HCT116 (cell line): ENCODE measurements at regions not wholly inside any gene's neighbourhood (a gene's known extent, or its start where the extent isn't known, plus 50 kb on each side); places are given as distances from the start of the nearest gene placed in this dataset.

Experiments used
- ATAC-seq: fragments of 200-7000 bp; cut with Tn5 transposase; 2 replicates; pipeline ENCODE4 v1.9.1; 2020; ENCODE audit warnings: mild to moderate bottlenecking, moderate library complexity
- BruUV-seq: library from RNA; stranded (reverse); fragments of 400-500 nt; replicated peaks from 2 replicates; lab custom pipeline; 2021; lab: Mats Ljungman, UMichigan
- CTCF ChIA-PET: fragments of 300-600 bp; sonication (Branson Sonifier 250); formaldehyde crosslinking; loops from one replicate; lab custom pipeline; 2021; ENCODE audit warnings: antibody characterized with exemption; lab: Charles Lee
- POLR2A ChIA-PET: fragments of 300-600, 350-600 bp; sonication (Branson Sonifier 250); formaldehyde crosslinking; loops from one replicate; lab custom pipeline; 2021; ENCODE audit warnings: antibody characterized with exemption; lab: Charles Lee
- RAD21 ChIA-PET, 2 experiments: fragments of 300-600 bp; sonication (Branson Sonifier 250); formaldehyde crosslinking; loops; one replicate each; lab custom pipeline; 2023; ENCODE audit warnings: low total read pairs in 2 of 2; ENCODE audit not compliant: uncharacterized antibody in 2 of 2, unreplicated experiment in 2 of 2, low non-redundant PET in 1 of 2; lab: Charles Lee
- DNase-seq: peaks from one replicate; pipeline ENCODE4 v3.0.0-alpha.2; 2010; ENCODE audit warnings: low read depth, low spot score
- H2AFZ ChIP-seq: fragments of 200-600 bp; shearing (Covaris generic), sonication (generic); 2 replicates; pipeline ENCODE4 v1.6.1; 2017; ENCODE audit warnings: low read depth, mixed run types, mixed read lengths, antibody characterized with exemption, low read length; ENCODE audit not compliant: poor library complexity, severe bottlenecking
- H3K27ac ChIP-seq: 2 replicates; pipeline ENCODE4 v1.5.1; 2012; ENCODE audit warnings: low read depth, low read length
- H3K27me3 ChIP-seq: fragments of 200-600 bp; sonication (generic); 2 replicates; pipeline ENCODE4 v1.6.1; 2016; ENCODE audit warnings: mixed run types, low read length, mixed read lengths; ENCODE audit not compliant: insufficient read depth
- H3K36me3 ChIP-seq, 2 experiments: fragments of 200-500 bp in 1 of 2; fragments of 200-600 bp in 1 of 2; sonication (Bioruptor generic) in 1 of 2; sonication (generic) in 1 of 2; 2 replicates each; pipeline versions ENCODE4 v1.5.1 to v1.6.1; 2014 to 2016; ENCODE audit warnings: low read length in 2 of 2, inconsistent platforms in 1 of 2, mixed read lengths in 1 of 2, mixed run types in 1 of 2; ENCODE audit not compliant: insufficient read depth in 2 of 2, control insufficient read depth in 1 of 2
- H3K4me1 ChIP-seq, 2 experiments: fragments of 200-600 bp in 1 of 2; sonication (generic) in 1 of 2; 2 replicates each; pipeline versions ENCODE4 v1.5.1 to v1.6.1; 2012 to 2017; ENCODE audit warnings: low read length in 2 of 2, inconsistent platforms in 1 of 2, mild to moderate bottlenecking in 1 of 2, mixed read lengths in 1 of 2, mixed run types in 1 of 2, moderate library complexity in 1 of 2; ENCODE audit not compliant: insufficient read depth in 2 of 2, control insufficient read depth in 1 of 2
- H3K4me2 ChIP-seq: fragments of 200-600 bp; sonication (generic); 2 replicates; pipeline ENCODE4 v1.6.1; 2017; ENCODE audit warnings: mixed run types, low read length, mixed read lengths
- H3K4me3 ChIP-seq, 2 experiments: fragments of 200-600 bp in 1 of 2; sonication (generic) in 1 of 2; replicated peaks in 1 of 2; 2 replicates each; pipeline ENCODE4 v1.5.1; 2011 to 2016; ENCODE audit warnings: low read length in 2 of 2, control low read depth in 1 of 2, low read depth in 1 of 2, mild to moderate bottlenecking in 1 of 2, mixed read lengths in 1 of 2, mixed run types in 1 of 2
- H3K79me2 ChIP-seq: fragments of 200-600 bp; sonication (generic); 2 replicates; pipeline ENCODE4 v1.6.1; 2017; ENCODE audit warnings: mild to moderate bottlenecking, mixed run types, low read length, moderate library complexity, mixed read lengths; ENCODE audit not compliant: insufficient read depth
- H3K9ac ChIP-seq: fragments of 200-600 bp; sonication (generic); 2 replicates; pipeline ENCODE4 v1.6.1; 2016; ENCODE audit warnings: low read length, mixed read lengths
- H3K9me2 ChIP-seq: fragments of 200-600 bp; sonication (generic), shearing (Covaris generic); 2 replicates; pipeline ENCODE4 v1.6.1; 2017; ENCODE audit warnings: mixed run types, mild to moderate bottlenecking, moderate library complexity; ENCODE audit not compliant: insufficient read depth
- H3K9me3 ChIP-seq, 2 experiments: fragments of 200-500 bp in 1 of 2; fragments of 200-600 bp in 1 of 2; sonication (Bioruptor generic) in 1 of 2; sonication (generic) in 1 of 2; 2 replicates each; pipeline ENCODE4 v1.6.1; 2014 to 2017; ENCODE audit warnings: low read length in 2 of 2, mixed read lengths in 2 of 2, inconsistent platforms in 1 of 2, low read depth in 1 of 2, mild to moderate bottlenecking in 1 of 2, mixed run types in 1 of 2, moderate library complexity in 1 of 2; ENCODE audit not compliant: control insufficient read depth in 1 of 2, insufficient read depth in 1 of 2
- H4K20me1 ChIP-seq: fragments of 200-600 bp; sonication (generic), shearing (Covaris generic); 2 replicates; pipeline ENCODE4 v1.6.1; 2017; ENCODE audit warnings: mixed run types, mild to moderate bottlenecking, moderate library complexity; ENCODE audit not compliant: insufficient read depth
- CBX3 ChIP-seq: IDR thresholded peaks from 2 replicates; pipeline ENCODE4 v1.6.1; 2012; ENCODE audit warnings: low read depth
- EGR1 ChIP-seq: IDR thresholded peaks from 2 replicates; pipeline ENCODE4 v1.6.1; 2012; ENCODE audit warnings: low read depth
- ELF1 ChIP-seq: IDR thresholded peaks from 2 replicates; pipeline ENCODE4 v1.6.1; 2012; ENCODE audit warnings: low read depth, borderline replicate concordance
- EZH2 ChIP-seq: fragments of 200-600 bp; sonication (generic); IDR thresholded peaks from 2 replicates; pipeline ENCODE4 v1.6.1; 2017; ENCODE audit warnings: antibody characterized with exemption, mixed run types
- FOSL1 ChIP-seq: IDR thresholded peaks from 2 replicates; pipeline ENCODE4 v1.6.1; 2012; ENCODE audit warnings: low read depth
- JUND ChIP-seq: IDR thresholded peaks from 2 replicates; pipeline ENCODE4 v1.6.1; 2012
- POLR2AphosphoS5 ChIP-seq: IDR thresholded peaks from 2 replicates; pipeline ENCODE4 v1.6.1; 2011; ENCODE audit warnings: mild to moderate bottlenecking, low read depth, low read length, moderate library complexity
- SIN3A ChIP-seq: IDR thresholded peaks from 2 replicates; pipeline ENCODE4 v1.6.1; 2012; ENCODE audit warnings: low read depth
- TCF7L2 ChIP-seq: IDR thresholded peaks from 2 replicates; pipeline ENCODE4 v1.7.0; 2011; ENCODE audit warnings: borderline replicate concordance, inconsistent platforms; ENCODE audit not compliant: insufficient read depth, insufficient read length; ENCODE audit errors: extremely low read depth
- YY1 ChIP-seq: IDR thresholded peaks from 2 replicates; pipeline ENCODE4 v1.6.1; 2011; ENCODE audit warnings: low read length, low read depth, moderate library complexity, mild to moderate bottlenecking; ENCODE audit not compliant: insufficient replicate concordance; ENCODE audit errors: extremely low read depth
- ZFX ChIP-seq: fragments of 450-650 bp; IDR thresholded peaks from 2 replicates; pipeline ENCODE4 v1.6.1; 2017
- intact Hi-C: fragments of 100-400 bp; cut with micrococcal nuclease; formaldehyde crosslinking; loops from 2 replicates; pipeline ENCODE4 v1.10.0; 2022
- TF ChIP-seq, protein P1 (sequence below): IDR thresholded peaks from 2 replicates; pipeline ENCODE4 v1.6.1; 2011; ENCODE audit warnings: mild to moderate bottlenecking, low read length, moderate library complexity; ENCODE audit not compliant: insufficient replicate concordance; ENCODE audit errors: extremely low read depth
- TF ChIP-seq, protein P2 (sequence below): IDR thresholded peaks from 2 replicates; pipeline ENCODE4 v1.6.1; 2012
- TF ChIP-seq, protein P3 (sequence below), 3 experiments: fragments of 200-600 bp in 1 of 3; sonication (generic) in 1 of 3; IDR thresholded peaks in 2 of 3; conservative IDR thresholded peaks in 1 of 3; 2 replicates each; pipeline ENCODE4 v1.5.1; 2012 to 2017; ENCODE audit warnings: low read depth in 2 of 3, low read length in 2 of 3, antibody characterized with exemption in 1 of 3, borderline replicate concordance in 1 of 3, control low read depth in 1 of 3, mild to moderate bottlenecking in 1 of 3, mixed read lengths in 1 of 3, mixed run types in 1 of 3, moderate library complexity in 1 of 3; ENCODE audit not compliant: insufficient read depth in 1 of 3
- TF ChIP-seq, protein P4 (sequence below): IDR thresholded peaks from 2 replicates; pipeline ENCODE4 v1.6.1; 2012

DNA sequence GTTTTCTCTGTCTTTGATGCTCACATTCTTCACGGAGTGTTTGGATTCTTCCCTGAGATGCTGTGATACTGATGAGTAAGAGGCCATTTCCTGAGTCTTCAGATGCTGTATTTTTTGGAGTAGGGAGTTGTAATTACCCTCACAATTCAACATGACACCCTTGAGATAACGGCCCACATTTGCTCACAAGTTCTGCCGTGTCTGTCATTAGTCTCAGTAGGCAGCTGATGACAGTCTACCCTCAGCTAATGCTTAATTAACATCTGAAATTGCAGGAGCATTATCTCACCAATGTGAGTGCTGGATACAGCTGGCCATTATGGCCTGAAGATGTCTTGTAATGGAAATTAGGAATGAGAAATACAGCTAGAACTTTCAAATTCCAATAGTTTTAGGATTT lies 307.1 kb upstream of the ADCY2 start:
- no peaks in the 10 kb centered on the region for H3K9me2 ChIP-seq
- no peaks in the 10 kb centered on the region for H3K27me3 ChIP-seq
- no peaks in the 10 kb centered on the region for H3K79me2 ChIP-seq
- RAD21 ChIA-PET: no interaction called here
- TF ChIP-seq POLR2AphosphoS5 (no peak), EGR1 (no peak), SIN3A (no peak), TCF7L2 (no peak), EZH2 (no peak), CBX3 (no peak), ELF1 (no peak), FOSL1 (no peak), JUND (no peak), YY1 (no peak), ZFX (no peak)
- TF ChIP-seq, protein P1, sequence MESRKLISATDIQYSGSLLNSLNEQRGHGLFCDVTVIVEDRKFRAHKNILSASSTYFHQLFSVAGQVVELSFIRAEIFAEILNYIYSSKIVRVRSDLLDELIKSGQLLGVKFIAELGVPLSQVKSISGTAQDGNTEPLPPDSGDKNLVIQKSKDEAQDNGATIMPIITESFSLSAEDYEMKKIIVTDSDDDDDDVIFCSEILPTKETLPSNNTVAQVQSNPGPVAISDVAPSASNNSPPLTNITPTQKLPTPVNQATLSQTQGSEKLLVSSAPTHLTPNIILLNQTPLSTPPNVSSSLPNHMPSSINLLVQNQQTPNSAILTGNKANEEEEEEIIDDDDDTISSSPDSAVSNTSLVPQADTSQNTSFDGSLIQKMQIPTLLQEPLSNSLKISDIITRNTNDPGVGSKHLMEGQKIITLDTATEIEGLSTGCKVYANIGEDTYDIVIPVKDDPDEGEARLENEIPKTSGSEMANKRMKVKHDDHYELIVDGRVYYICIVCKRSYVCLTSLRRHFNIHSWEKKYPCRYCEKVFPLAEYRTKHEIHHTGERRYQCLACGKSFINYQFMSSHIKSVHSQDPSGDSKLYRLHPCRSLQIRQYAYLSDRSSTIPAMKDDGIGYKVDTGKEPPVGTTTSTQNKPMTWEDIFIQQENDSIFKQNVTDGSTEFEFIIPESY: no peak
- TF ChIP-seq, protein P2, sequence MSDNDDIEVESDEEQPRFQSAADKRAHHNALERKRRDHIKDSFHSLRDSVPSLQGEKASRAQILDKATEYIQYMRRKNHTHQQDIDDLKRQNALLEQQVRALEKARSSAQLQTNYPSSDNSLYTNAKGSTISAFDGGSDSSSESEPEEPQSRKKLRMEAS: no peak
- TF ChIP-seq, protein P3, sequence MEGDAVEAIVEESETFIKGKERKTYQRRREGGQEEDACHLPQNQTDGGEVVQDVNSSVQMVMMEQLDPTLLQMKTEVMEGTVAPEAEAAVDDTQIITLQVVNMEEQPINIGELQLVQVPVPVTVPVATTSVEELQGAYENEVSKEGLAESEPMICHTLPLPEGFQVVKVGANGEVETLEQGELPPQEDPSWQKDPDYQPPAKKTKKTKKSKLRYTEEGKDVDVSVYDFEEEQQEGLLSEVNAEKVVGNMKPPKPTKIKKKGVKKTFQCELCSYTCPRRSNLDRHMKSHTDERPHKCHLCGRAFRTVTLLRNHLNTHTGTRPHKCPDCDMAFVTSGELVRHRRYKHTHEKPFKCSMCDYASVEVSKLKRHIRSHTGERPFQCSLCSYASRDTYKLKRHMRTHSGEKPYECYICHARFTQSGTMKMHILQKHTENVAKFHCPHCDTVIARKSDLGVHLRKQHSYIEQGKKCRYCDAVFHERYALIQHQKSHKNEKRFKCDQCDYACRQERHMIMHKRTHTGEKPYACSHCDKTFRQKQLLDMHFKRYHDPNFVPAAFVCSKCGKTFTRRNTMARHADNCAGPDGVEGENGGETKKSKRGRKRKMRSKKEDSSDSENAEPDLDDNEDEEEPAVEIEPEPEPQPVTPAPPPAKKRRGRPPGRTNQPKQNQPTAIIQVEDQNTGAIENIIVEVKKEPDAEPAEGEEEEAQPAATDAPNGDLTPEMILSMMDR (IDR thresholded peaks at IDR 0.05 in 2 of 3, conservative IDR thresholded peaks at IDR 0.05 in 1 of 3; ENCODE audit: borderline replicate concordance in 1 of 3, insufficient read depth in 1 of 3, low read depth in 2 of 3, low read length in 2 of 3): no peak
- TF ChIP-seq, protein P4, sequence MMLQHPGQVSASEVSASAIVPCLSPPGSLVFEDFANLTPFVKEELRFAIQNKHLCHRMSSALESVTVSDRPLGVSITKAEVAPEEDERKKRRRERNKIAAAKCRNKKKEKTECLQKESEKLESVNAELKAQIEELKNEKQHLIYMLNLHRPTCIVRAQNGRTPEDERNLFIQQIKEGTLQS: no peak
- no peaks in the 10 kb centered on the region for H4K20me1 ChIP-seq
- intact Hi-C loops: no loop called here
- H3K9ac ChIP-seq: no peak overlapping the region
- ATAC-seq: no peak
- H3K4me2 ChIP-seq: no peak overlapping the region
- H2AFZ ChIP-seq: no peak overlapping the region
- POLR2A ChIA-PET: no interaction called here
- H3K4me1 ChIP-seq: no peaks in the 10 kb centered on the region
- CTCF ChIA-PET: no interaction called here
- no TSS peak for BruUV-seq
- H3K9me3 ChIP-seq: peaks cover 3 to 21% of the 10 kb centered on the region in 2 experiments; a peak in 2 of 4 replicates
- no peaks in the 10 kb centered on the region for H3K36me3 ChIP-seq
- no peak overlapping the region for H3K4me3 ChIP-seq
- DNase-seq: no peak
- H3K27ac ChIP-seq: no peak overlapping the region
